ENCODE measurements at regions not wholly inside any gene's neighbourhood (a gene's known extent, or its start where the extent isn't known, plus 50 kb on each side); places are given as distances from the start of the nearest gene placed in this dataset.
"Not testable (repeated sequence)": the region's sequence is repeated elsewhere in the genome, so short reads cannot be mapped to it uniquely, and the experiment has no call there.

- Histone ChIP-seq H3K4me2 (ENCODE audit: low read length) (no peak overlapping the region), H3K9me3 (ENCODE audit: low read length) (no peaks in the 10 kb centered on the region), H3K4me3 (ENCODE audit: low read depth, low read length, poor library complexity, severe bottlenecking) (no peak overlapping the region), H3K4me1 (ENCODE audit: insufficient read depth, low read length, poor library complexity, severe bottlenecking) (no peaks in the 10 kb centered on the region), H3K9me2 (ENCODE audit: insufficient read depth, low read length) (no peaks in the 10 kb centered on the region), H3K36me3 (ENCODE audit: insufficient read depth, low read length) (no peaks in the 10 kb centered on the region), H3K79me2 (ENCODE audit: insufficient read depth, low read depth, low read length) (no peaks in the 10 kb centered on the region), H4K20me1 (ENCODE audit: insufficient read depth, low read length) (no peaks in the 10 kb centered on the region), H3K27ac (ENCODE audit: low read depth, low read length, poor library complexity, severe bottlenecking) (no peak overlapping the region), H2AFZ (ENCODE audit: low read length) (no peak overlapping the region)
- ChIA-PET POLR2A (interaction anchor here (0.6 to 0.9 kb wide), 3 partner anchors 16 to 201 kb away, joined by 4 to 7 read pairs (median 4); no protein-coding TSS in a partner anchor), CTCF (ENCODE audit: unreplicated experiment) (interaction anchor here (0.6 kb wide), 1 partner anchor 194 kb away, joined by 6 read pairs; no protein-coding TSS in a partner anchor)
- no peak for TF ChIP-seq CTCF (conservative IDR thresholded peaks at IDR 0.05; ENCODE audit: low read length)
- no peak for TF ChIP-seq EZH2phosphoT487 (IDR thresholded peaks at IDR 0.05; ENCODE audit: borderline replicate concordance, low read depth, low read length)
- no peak for DNase-seq (ENCODE audit: low spot score)
- no TSS peak for BruUV-seq (replicated peaks)
- intact Hi-C loops (cut with micrococcal nuclease; ENCODE audit: unreplicated experiment) = no loop called here
Observed at GRCh38 chr11:119567688-119568582, 145.0 kb upstream of the THY1 start.

GRCh38 chr11:119566319-119566718 lies 143.3 kb upstream of the THY1 start:
- no peak overlapping the region for H3K4me3 ChIP-seq (ENCODE audit: low read depth, low read length, poor library complexity, severe bottlenecking)
- no peak overlapping the region for H2AFZ ChIP-seq (ENCODE audit: low read length)
- no peak for DNase-seq (ENCODE audit: low spot score)
- no peaks in the 10 kb centered on the region for H3K4me1 ChIP-seq (ENCODE audit: insufficient read depth, low read length, poor library complexity, severe bottlenecking)
- H3K9me2 ChIP-seq (ENCODE audit: insufficient read depth, low read length) = no peaks in the 10 kb centered on the region
- intact Hi-C loops (cut with micrococcal nuclease; ENCODE audit: unreplicated experiment) = no loop called here
- BruUV-seq (replicated peaks) = no TSS peak
- no peak overlapping the region for H3K27ac ChIP-seq (ENCODE audit: low read depth, low read length, poor library complexity, severe bottlenecking)
- no peak overlapping the region for H3K4me2 ChIP-seq (ENCODE audit: low read length)
- no peaks in the 10 kb centered on the region for H3K79me2 ChIP-seq (ENCODE audit: insufficient read depth, low read depth, low read length)
- ChIA-PET POLR2A (no interaction called here), CTCF (ENCODE audit: unreplicated experiment) (no interaction called here)
- no peaks in the 10 kb centered on the region for H3K9me3 ChIP-seq (ENCODE audit: low read length)
- no peaks in the 10 kb centered on the region for H4K20me1 ChIP-seq (ENCODE audit: insufficient read depth, low read length)
- TF ChIP-seq EZH2phosphoT487 (IDR thresholded peaks at IDR 0.05; ENCODE audit: borderline replicate concordance, low read depth, low read length) (no peak), CTCF (conservative IDR thresholded peaks at IDR 0.05; ENCODE audit: low read length) (no peak)
- H3K36me3 ChIP-seq (ENCODE audit: insufficient read depth, low read length) = no peaks in the 10 kb centered on the region

- H3K36me3 ChIP-seq (ENCODE audit: insufficient read depth, low read length); H3K9me3 ChIP-seq (ENCODE audit: low read length); BruUV-seq (replicated peaks); H3K79me2 ChIP-seq (ENCODE audit: insufficient read depth, low read depth, low read length); H4K20me1 ChIP-seq (ENCODE audit: insufficient read depth, low read length); H3K27ac ChIP-seq (ENCODE audit: low read depth, low read length, poor library complexity, severe bottlenecking); POLR2A ChIA-PET; H2AFZ ChIP-seq (ENCODE audit: low read length); H3K4me1 ChIP-seq (ENCODE audit: insufficient read depth, low read length, poor library complexity, severe bottlenecking); intact Hi-C loops (cut with micrococcal nuclease; ENCODE audit: unreplicated experiment); H3K4me3 ChIP-seq (ENCODE audit: low read depth, low read length, poor library complexity, severe bottlenecking); H3K4me2 ChIP-seq (ENCODE audit: low read length); CTCF ChIA-PET (ENCODE audit: unreplicated experiment); H3K9me2 ChIP-seq (ENCODE audit: insufficient read depth, low read length); DNase-seq (ENCODE audit: low spot score): not testable (repeated sequence)
Observed at GRCh38 chr11:119565693-119566092, 142.7 kb upstream of the THY1 start.

All from OCI-LY7 (cell line).